Mesendoderm (in vitro differentiated cells): ENCODE measurements at regions not wholly inside any gene's neighbourhood (a gene's known extent, or its start where the extent isn't known, plus 50 kb on each side); places are given as distances from the start of the nearest gene placed in this dataset.
"Not testable (repeated sequence)": the region's sequence is repeated elsewhere in the genome, so short reads cannot be mapped to it uniquely, and the experiment has no call there.

Experiments used
- DNase-seq: peaks from one replicate; pipeline ENCODE4 v3.0.0; 2013
- H2AK5ac ChIP-seq: 2 replicates; pipeline ENCODE4 v1.6.1; 2013; ENCODE audit warnings: low read length, inconsistent platforms
- H2BK120ac ChIP-seq: 2 replicates; pipeline ENCODE4 v1.6.1; 2013; ENCODE audit warnings: low read depth, mild to moderate bottlenecking, low read length, moderate library complexity, mixed read lengths
- H2BK15ac ChIP-seq: replicated peaks from 2 replicates; pipeline ENCODE4 v1.6.1; 2013; ENCODE audit warnings: low read depth, mild to moderate bottlenecking, moderate library complexity
- H2BK5ac ChIP-seq: 2 replicates; pipeline ENCODE4 v1.6.1; 2013; ENCODE audit warnings: low read length, inconsistent platforms
- H3K18ac ChIP-seq: 2 replicates; pipeline ENCODE4 v1.6.1; 2013; ENCODE audit warnings: mild to moderate bottlenecking, low read length, mixed read lengths
- H3K23ac ChIP-seq: one replicate; pipeline ENCODE4 v1.6.1; 2013; ENCODE audit warnings: low read length
- H3K27ac ChIP-seq: 2 replicates; pipeline ENCODE4 v1.5.1; 2013; ENCODE audit warnings: low read depth, mild to moderate bottlenecking, inconsistent platforms, low read length, moderate library complexity
- H3K27me3 ChIP-seq: 2 replicates; pipeline ENCODE4 v1.6.1; 2013; ENCODE audit warnings: low read length, control low read depth, mild to moderate bottlenecking, inconsistent platforms; ENCODE audit not compliant: insufficient read depth, poor library complexity
- H3K36me3 ChIP-seq: 2 replicates; pipeline ENCODE4 v1.6.1; 2013; ENCODE audit warnings: low read length, inconsistent platforms; ENCODE audit not compliant: control insufficient read depth, insufficient read depth
- H3K4ac ChIP-seq: one replicate; pipeline ENCODE4 v1.6.1; 2013; ENCODE audit warnings: low read depth, mild to moderate bottlenecking, low read length, moderate library complexity
- H3K4me1 ChIP-seq: 2 replicates; pipeline ENCODE4 v1.6.1; 2013; ENCODE audit warnings: low read depth, low read length, inconsistent platforms; ENCODE audit not compliant: control insufficient read depth
- H3K4me2 ChIP-seq: 2 replicates; pipeline ENCODE4 v1.6.1; 2013; ENCODE audit warnings: low read length
- H3K4me3 ChIP-seq: 2 replicates; pipeline ENCODE4 v1.5.1; 2013; ENCODE audit warnings: mild to moderate bottlenecking, low read length
- H3K56ac ChIP-seq: one replicate; pipeline ENCODE4 v1.6.1; 2013; ENCODE audit warnings: low read length
- H3K79me1 ChIP-seq: 2 replicates; pipeline ENCODE4 v1.6.1; 2013; ENCODE audit warnings: low read length, inconsistent platforms
- H3K79me2 ChIP-seq: 2 replicates; pipeline ENCODE4 v1.6.1; 2013; ENCODE audit warnings: mild to moderate bottlenecking, low read length; ENCODE audit not compliant: control insufficient read depth, insufficient read depth
- H3K9ac ChIP-seq: 2 replicates; pipeline ENCODE4 v1.6.1; 2013; ENCODE audit warnings: low read length, inconsistent platforms
- H4K5ac ChIP-seq: one replicate; pipeline ENCODE4 v1.6.1; 2013; ENCODE audit warnings: low read length
- H4K8ac ChIP-seq: one replicate; pipeline ENCODE4 v1.6.1; 2013; ENCODE audit warnings: low read depth, mild to moderate bottlenecking, control low read depth, low read length, moderate library complexity
- WGBS: extraction: QIAGEN DNeasy Blood & Tissue Kit; methylation state at CpG from one replicate; pipeline ENCODE4 v1.1.7; 2013; ENCODE audit warnings: low lambda C conversion rate, missing lambda C conversion rate; ENCODE audit not compliant: insufficient coverage; ENCODE audit errors: extremely low coverage; 5-methylcytosine and 5-hydroxymethylcytosine counted together

GRCh38 chr7:91434836-91435235 lies 170.6 kb downstream of the FZD1 start:
- no CpG with 5 or more reads among the region's 6 CpGs for WGBS
- Histone ChIP-seq H3K56ac (no peak overlapping the region), H3K27me3 (no peaks in the 10 kb centered on the region), H3K4me2 (no peak overlapping the region), H2AK5ac (no peak overlapping the region), H3K79me2 (no peaks in the 10 kb centered on the region), H3K4ac (no peak overlapping the region), H3K23ac (no peak overlapping the region), H3K4me1 (no peaks in the 10 kb centered on the region), H2BK120ac (no peak overlapping the region), H3K18ac (no peak overlapping the region), H4K5ac (no peak overlapping the region), H3K36me3 (no peaks in the 10 kb centered on the region), H2BK15ac (no peak overlapping the region), H3K27ac (no peak overlapping the region), H4K8ac (no peak overlapping the region), H3K79me1 (no peaks in the 10 kb centered on the region), H2BK5ac (no peak overlapping the region), H3K9ac (no peak overlapping the region), H3K4me3 (no peak overlapping the region)
- DNase-seq, result no peak

GRCh38 chr7:91435381-91436059 lies 171.3 kb downstream of the FZD1 start:
- Histone ChIP-seq H2BK15ac (no peak overlapping the region), H3K27ac (no peak overlapping the region), H2BK5ac (no peak overlapping the region), H3K4me1 (no peaks in the 10 kb centered on the region), H3K18ac (no peak overlapping the region), H2AK5ac (no peak overlapping the region), H3K23ac (no peak overlapping the region), H4K5ac (no peak overlapping the region), H4K8ac (no peak overlapping the region), H3K4me2 (no peak overlapping the region), H2BK120ac (no peak overlapping the region), H3K27me3 (no peaks in the 10 kb centered on the region), H3K4me3 (no peak overlapping the region), H3K4ac (no peak overlapping the region), H3K9ac (no peak overlapping the region), H3K36me3 (no peaks in the 10 kb centered on the region), H3K79me1 (no peaks in the 10 kb centered on the region), H3K56ac (no peak overlapping the region), H3K79me2 (no peaks in the 10 kb centered on the region)
- no peak for DNase-seq
- WGBS, result no CpG with 5 or more reads among the region's 2 CpGs

- Histone ChIP-seq H3K18ac (no peak overlapping the region), H3K4me2 (no peak overlapping the region), H3K23ac (no peak overlapping the region), H3K79me2 (no peaks in the 10 kb centered on the region), H3K36me3 (no peaks in the 10 kb centered on the region), H4K8ac (no peak overlapping the region), H2BK5ac (no peak overlapping the region), H3K4me1 (no peaks in the 10 kb centered on the region), H3K4me3 (no peak overlapping the region), H3K27ac (no peak overlapping the region), H3K56ac (no peak overlapping the region), H3K4ac (no peak overlapping the region), H2BK120ac (no peak overlapping the region), H3K9ac (no peak overlapping the region), H3K27me3 (no peaks in the 10 kb centered on the region), H4K5ac (no peak overlapping the region), H2AK5ac (no peak overlapping the region), H2BK15ac (no peak overlapping the region), H3K79me1 (no peaks in the 10 kb centered on the region)
- no peak for DNase-seq
- WGBS, result no CpG with 5 or more reads among the region's 5 CpGs
These were observed 172.4 kb downstream of the FZD1 start for GRCh38 chr7:91436655-91437054.

GRCh38 chr7:91440198-91440597 lies 176.0 kb downstream of the FZD1 start:
- no CpG with 5 or more reads among the region's 1 CpG for WGBS
- not testable (repeated sequence) for H2BK5ac ChIP-seq, H3K18ac ChIP-seq, H3K4me2 ChIP-seq, H3K27me3 ChIP-seq, H3K79me2 ChIP-seq, H4K5ac ChIP-seq, H3K27ac ChIP-seq, H2BK15ac ChIP-seq, H3K56ac ChIP-seq, H3K79me1 ChIP-seq, H3K4me3 ChIP-seq, H4K8ac ChIP-seq, H3K23ac ChIP-seq, H2AK5ac ChIP-seq, H3K4me1 ChIP-seq, DNase-seq, H3K9ac ChIP-seq, H3K4ac ChIP-seq, H3K36me3 ChIP-seq, H2BK120ac ChIP-seq

GRCh38 chr7:91443862-91444261 lies 179.6 kb downstream of the FZD1 start:
- Histone ChIP-seq H2BK120ac (no peak overlapping the region), H3K79me1 (no peaks in the 10 kb centered on the region), H3K56ac (no peak overlapping the region), H3K4me1 (no peaks in the 10 kb centered on the region), H2BK15ac (no peak overlapping the region), H3K27ac (no peak overlapping the region), H3K9ac (no peak overlapping the region), H3K27me3 (no peaks in the 10 kb centered on the region), H4K8ac (no peak overlapping the region), H3K23ac (no peak overlapping the region), H3K4ac (no peak overlapping the region), H3K79me2 (no peaks in the 10 kb centered on the region), H3K4me2 (no peak overlapping the region), H3K36me3 (no peaks in the 10 kb centered on the region), H4K5ac (no peak overlapping the region), H2BK5ac (no peak overlapping the region), H3K18ac (no peak overlapping the region), H2AK5ac (no peak overlapping the region), H3K4me3 (no peak overlapping the region)
- no CpG with 5 or more reads among the region's 1 CpG for WGBS
- no peak for DNase-seq

- Histone ChIP-seq H3K56ac (no peak overlapping the region), H3K79me1 (no peaks in the 10 kb centered on the region), H2BK15ac (no peak overlapping the region), H3K9ac (no peak overlapping the region), H3K79me2 (no peaks in the 10 kb centered on the region), H3K27ac (no peak overlapping the region), H2AK5ac (no peak overlapping the region), H4K8ac (no peak overlapping the region), H2BK5ac (no peak overlapping the region), H3K36me3 (no peaks in the 10 kb centered on the region), H3K4me3 (no peak overlapping the region), H3K4me2 (no peak overlapping the region), H3K4me1 (no peaks in the 10 kb centered on the region), H3K23ac (no peak overlapping the region), H2BK120ac (no peak overlapping the region), H3K18ac (no peak overlapping the region), H3K4ac (no peak overlapping the region), H4K5ac (no peak overlapping the region), H3K27me3 (no peaks in the 10 kb centered on the region)
- no CpG with 5 or more reads among the region's 1 CpG for WGBS
- no peak for DNase-seq
These were observed 182.6 kb downstream of the FZD1 start for GRCh38 chr7:91446819-91447218.
